Keratinocyte (primary cell): ENCODE measurements at regions not wholly inside any gene's neighbourhood (a gene's known extent, or its start where the extent isn't known, plus 50 kb on each side); places are given as distances from the start of the nearest gene placed in this dataset.
A peak's percentile ranks its signal among the peaks of the same experiment; 100 is the strongest.
"Not testable (repeated sequence)": the region's sequence is repeated elsewhere in the genome, so short reads cannot be mapped to it uniquely, and the experiment has no call there.

Experiments used
- DNase-seq: peaks from one replicate; pipeline ENCODE4 v3.0.0-alpha.2; 2011; ENCODE audit warnings: low read depth, missing footprints, low spot score
- FAIRE-seq: peaks from 2 replicates; lab custom pipeline; 2011; peaks lifted over from hg19 to GRCh38; lab: Jason Lieb, UNC
- H2AFZ ChIP-seq: 2 replicates; pipeline ENCODE4 v1.6.0; 2012; ENCODE audit warnings: low read length, control low read depth, inconsistent platforms; ENCODE audit not compliant: control insufficient read depth
- H3K27ac ChIP-seq: 2 replicates; pipeline ENCODE4 v1.5.1; 2011; ENCODE audit warnings: low read length; ENCODE audit not compliant: control insufficient read depth, insufficient read depth
- H3K27me3 ChIP-seq: 3 replicates; pipeline ENCODE4 v1.6.0; 2011; ENCODE audit warnings: low read length; ENCODE audit not compliant: control insufficient read depth, insufficient read depth; ENCODE audit errors: extremely low read depth
- H3K36me3 ChIP-seq, 2 experiments: 2 replicates in 1 of 2; 3 replicates in 1 of 2; pipeline ENCODE4 v1.5.1; 2011; ENCODE audit warnings: low read length in 2 of 2, mild to moderate bottlenecking in 1 of 2; ENCODE audit not compliant: control insufficient read depth in 2 of 2, insufficient read depth in 2 of 2; ENCODE audit errors: extremely low read depth in 1 of 2
- H3K4me1 ChIP-seq: 3 replicates; pipeline ENCODE4 v1.5.1; 2011; ENCODE audit warnings: low read length; ENCODE audit not compliant: control insufficient read depth, insufficient read depth; ENCODE audit errors: extremely low read depth
- H3K4me2 ChIP-seq: 3 replicates; pipeline ENCODE4 v1.6.0; 2011; ENCODE audit warnings: low read depth, low read length; ENCODE audit not compliant: control insufficient read depth, insufficient read depth; ENCODE audit errors: extremely low read depth
- H3K4me3 ChIP-seq, 3 experiments: fragments of 200-600 bp in 1 of 3; sonication (generic) in 1 of 3; 2 replicates in 2 of 3; 3 replicates in 1 of 3; pipeline ENCODE4 v1.5.1; 2011 to 2016; ENCODE audit warnings: low read length in 3 of 3, mild to moderate bottlenecking in 3 of 3, control low read depth in 2 of 3, inconsistent platforms in 1 of 3, low read depth in 1 of 3, mixed read lengths in 1 of 3, mixed run types in 1 of 3, moderate library complexity in 1 of 3; ENCODE audit not compliant: control insufficient read depth in 2 of 3, insufficient read depth in 2 of 3; ENCODE audit errors: extremely low read depth in 1 of 3
- H3K79me2 ChIP-seq: 2 replicates; pipeline ENCODE4 v1.6.0; 2012; ENCODE audit warnings: low read length; ENCODE audit not compliant: control insufficient read depth, insufficient read depth
- H3K9ac ChIP-seq: 3 replicates; pipeline ENCODE4 v1.6.0; 2011; ENCODE audit warnings: low read length; ENCODE audit not compliant: control insufficient read depth, insufficient read depth; ENCODE audit errors: extremely low read depth
- H3K9me1 ChIP-seq: 3 replicates; pipeline ENCODE4 v1.6.0; 2011; ENCODE audit warnings: low read length; ENCODE audit not compliant: control insufficient read depth, insufficient read depth; ENCODE audit errors: extremely low read depth
- H3K9me3 ChIP-seq: 2 replicates; pipeline ENCODE4 v1.5.1; 2012; ENCODE audit warnings: low read depth, low read length; ENCODE audit not compliant: control insufficient read depth
- H4K20me1 ChIP-seq: 3 replicates; pipeline ENCODE4 v1.6.0; 2011; ENCODE audit warnings: low read length; ENCODE audit not compliant: control insufficient read depth, insufficient read depth; ENCODE audit errors: extremely low read depth
- CTCF ChIP-seq, 3 experiments: IDR thresholded peaks in 1 of 3; conservative IDR thresholded peaks in 1 of 3; optimal IDR thresholded peaks in 1 of 3; 2 replicates in 2 of 3; 3 replicates in 1 of 3; pipeline versions ENCODE3 to v1.5.1; 2011; ENCODE audit warnings: low read length in 3 of 3, mild to moderate bottlenecking in 3 of 3, moderate library complexity in 2 of 3, control low read depth in 1 of 3, inconsistent platforms in 1 of 3; ENCODE audit not compliant: insufficient read depth in 2 of 3; ENCODE audit errors: extremely low read depth in 1 of 3
- EZH2 ChIP-seq: IDR thresholded peaks from one replicate; pipeline ENCODE4 v1.6.1; 2012; ENCODE audit warnings: inconsistent platforms, mild to moderate bottlenecking, low read length, moderate library complexity
- dilution Hi-C: fragments of 300-500 bp; cut with MboI; formaldehyde crosslinking; loops from one replicate; pipeline ENCODE4 v1.7.0; 2020; ENCODE audit warnings: low sequenced_read_pairs; ENCODE audit not compliant: extremely low pct_ligation_motif_present

GRCh38 chr13:83449668-83450395 is 432.4 kb downstream of the SLITRK1 start:
- Histone ChIP-seq H3K27ac (peak overlapping the region; percentile 84), H3K4me2 (peak overlapping the region; percentile 86), H3K9me1 (no peaks in the 10 kb centered on the region), H3K79me2 (no peaks in the 10 kb centered on the region), H3K4me1 (peaks cover 17% of the 10 kb centered on the region), H2AFZ (peak overlapping the region; percentile 59), H3K9ac (peak overlapping the region; percentile 18), H4K20me1 (no peaks in the 10 kb centered on the region), H3K36me3 (no peaks in the 10 kb centered on the region), H3K4me3 (peak overlapping the region in 1 of 3 experiments; percentile 11), H3K27me3 (no peaks in the 10 kb centered on the region), H3K9me3 (peaks cover 1% of the 10 kb centered on the region)
- TF ChIP-seq CTCF (optimal IDR thresholded peaks at IDR 0.05 in 1 of 3, IDR thresholded peaks at IDR 0.05 in 1 of 3, conservative IDR thresholded peaks at IDR 0.05 in 1 of 3; ENCODE audit: extremely low read depth in 1 of 3, insufficient read depth in 2 of 3, low read length in 3 of 3) (no peak), EZH2 (no peak)
- FAIRE-seq (peak; percentile 81), DNase-seq (peak; percentile 35)
- dilution Hi-C loops = no loop called here

GRCh38 chr13:83440465-83440864 is 441.8 kb downstream of the SLITRK1 start:
- H3K27ac ChIP-seq = no peak overlapping the region
- no peaks in the 10 kb centered on the region for H3K36me3 ChIP-seq
- no peaks in the 10 kb centered on the region for H4K20me1 ChIP-seq
- no peak for TF ChIP-seq EZH2
- TF ChIP-seq CTCF (optimal IDR thresholded peaks at IDR 0.05 in 1 of 3, IDR thresholded peaks at IDR 0.05 in 1 of 3, conservative IDR thresholded peaks at IDR 0.05 in 1 of 3; ENCODE audit: extremely low read depth in 1 of 3, insufficient read depth in 2 of 3, low read length in 3 of 3) = no peak
- H3K4me1 ChIP-seq = no peaks in the 10 kb centered on the region
- no peak overlapping the region for H2AFZ ChIP-seq
- DNase-seq (no peak), FAIRE-seq (no peak)
- H3K9me3 ChIP-seq = no peaks in the 10 kb centered on the region
- H3K4me2 ChIP-seq = no peak overlapping the region
- no peak overlapping the region for H3K9ac ChIP-seq
- H3K4me3 ChIP-seq = no peak overlapping the region
- H3K27me3 ChIP-seq = no peaks in the 10 kb centered on the region
- dilution Hi-C loops = no loop called here
- H3K9me1 ChIP-seq = no peaks in the 10 kb centered on the region
- no peaks in the 10 kb centered on the region for H3K79me2 ChIP-seq

- H3K79me2 ChIP-seq, H3K9me3 ChIP-seq, H3K9ac ChIP-seq, H4K20me1 ChIP-seq, FAIRE-seq, DNase-seq, H3K27ac ChIP-seq, H2AFZ ChIP-seq, H3K4me2 ChIP-seq, H3K27me3 ChIP-seq, H3K4me3 ChIP-seq, H3K4me1 ChIP-seq, H3K9me1 ChIP-seq, dilution Hi-C loops, H3K36me3 ChIP-seq: not testable (repeated sequence)
These were observed 442.8 kb downstream of the SLITRK1 start for GRCh38 chr13:83439464-83439863.
